ENCODE measurements at regions not wholly inside any gene's neighbourhood (a gene's known extent, or its start where the extent isn't known, plus 50 kb on each side); places are given as distances from the start of the nearest gene placed in this dataset.

- no peak overlapping the region for H3K4ac ChIP-seq (ENCODE audit: low read depth, low read length)
- H2BK5ac ChIP-seq (ENCODE audit: low read depth, low read length, poor library complexity, severe bottlenecking) = no peak overlapping the region
- ChIA-PET POLR2A (ENCODE audit: unreplicated experiment) (no interaction called here), CTCF (no interaction called here)
- no peaks in the 10 kb centered on the region for H3K79me1 ChIP-seq (ENCODE audit: low read depth in 1 of 2, low read length in 2 of 2)
- H3K14ac ChIP-seq (replicated peaks; ENCODE audit: low read depth, low read length) = no peak overlapping the region
- no peak overlapping the region for H3K18ac ChIP-seq (ENCODE audit: low read depth, low read length)
- no peak overlapping the region for H3K27ac ChIP-seq (ENCODE audit: insufficient read depth, low read length)
- no peak overlapping the region for H2AK5ac ChIP-seq (ENCODE audit: low read depth, low read length)
- no peak overlapping the region for H2BK20ac ChIP-seq (ENCODE audit: low read depth, low read length)
- no peaks in the 10 kb centered on the region for H3K4me1 ChIP-seq (ENCODE audit: control insufficient read depth, insufficient read depth, low read length)
- no peak overlapping the region for H2BK15ac ChIP-seq (ENCODE audit: low read depth, low read length)
- no peaks in the 10 kb centered on the region for H4K20me1 ChIP-seq (ENCODE audit: insufficient read depth, low read length)
- H2AK9ac ChIP-seq (replicated peaks; ENCODE audit: low read depth, low read length, poor library complexity) = no peak overlapping the region
- no CpG with 5 or more reads among the region's 2 CpGs for WGBS, 2 experiments (ENCODE audit: extremely low coverage in 2 of 2, insufficient read length in 1 of 2)
- H4K8ac ChIP-seq (ENCODE audit: low read depth in 2 of 2, low read length in 2 of 2) = no peak overlapping the region
- dilution Hi-C loops (cut with HindIII; ENCODE audit: low sequenced_read_pairs, unreplicated experiment) = no loop called here
- H2BK120ac ChIP-seq (ENCODE audit: low read depth, low read length) = no peak overlapping the region
- H3K23ac ChIP-seq (ENCODE audit: low read depth, low read length) = no peak overlapping the region
- no peak overlapping the region for H3K56ac ChIP-seq (ENCODE audit: extremely low read depth, insufficient read depth, low read length)
- no TSS peak for BruUV-seq (replicated peaks)
- no peak overlapping the region for H4K91ac ChIP-seq (ENCODE audit: insufficient read depth, low read depth, low read length)
- intact Hi-C loops (cut with micrococcal nuclease) = no loop called here
- H3K9me1 ChIP-seq (ENCODE audit: insufficient read depth, low read length) = no peaks in the 10 kb centered on the region
- H3K27me3 ChIP-seq (ENCODE audit: control insufficient read depth, insufficient read depth, low read length) = no peaks in the 10 kb centered on the region
- in situ Hi-C loops (cut with MboI; ENCODE audit: low sequenced_read_pairs) = no loop called here
- H4K5ac ChIP-seq (ENCODE audit: low read depth, low read length) = no peak overlapping the region
- no peak overlapping the region for H3K4me3 ChIP-seq (ENCODE audit: insufficient read depth, low read depth, low read length)
- no peak overlapping the region for H3K4me2 ChIP-seq (ENCODE audit: low read depth, low read length)
- TF ChIP-seq CEBPB (IDR thresholded peaks at IDR 0.05; ENCODE audit: low read depth, low read length) = no peak
- no peak for TF ChIP-seq FOS (IDR thresholded peaks at IDR 0.05; ENCODE audit: low read depth, low read length)
- TF ChIP-seq RFX5 (IDR thresholded peaks at IDR 0.05; ENCODE audit: low read depth, low read length) = no peak
- TF ChIP-seq RAD21 (IDR thresholded peaks at IDR 0.05; ENCODE audit: low read length) = no peak
- DNase-seq = no peak
- H3K9ac ChIP-seq (ENCODE audit: low read depth, low read length) = no peak overlapping the region
- peaks cover 5% of the 10 kb centered on the region for H3K9me3 ChIP-seq (ENCODE audit: control insufficient read depth, insufficient read depth, low read length)
- no peak overlapping the region for H2AFZ ChIP-seq (replicated peaks; ENCODE audit: low read length, poor library complexity)
- no peak for ATAC-seq (ENCODE audit: low read depth)
- no peaks in the 10 kb centered on the region for H3K36me3 ChIP-seq (ENCODE audit: control insufficient read depth, insufficient read depth, low read length)
Measured at GRCh38 chr6:8738951-8739350, 303.6 kb upstream of the SLC35B3 start.
